MM.1S (cell line): ENCODE measurements at regions not wholly inside any gene's neighbourhood (a gene's known extent, or its start where the extent isn't known, plus 50 kb on each side); places are given as distances from the start of the nearest gene placed in this dataset.

ENCODE experiments used
- EZH2 ChIP-seq: fragments of 300-600 bp; sonication (generic); optimal IDR thresholded peaks from 2 replicates; pipeline ENCODE3; 2017; ENCODE audit warnings: low read depth, mild to moderate bottlenecking, antibody characterized with exemption, low read length, mixed read lengths
- EZH2phosphoT487 ChIP-seq: fragments of 300-600 bp; sonication (generic); IDR thresholded peaks from 2 replicates; pipeline ENCODE4 v1.6.1; 2018; ENCODE audit warnings: antibody characterized with exemption, low read length
- TF ChIP-seq, protein P1 (sequence below): fragments of 300-600 bp; sonication (generic); IDR thresholded peaks from 2 replicates; pipeline ENCODE4 v1.5.1; 2016; ENCODE audit warnings: antibody characterized with exemption, low read length, mixed read lengths

- TF ChIP-seq EZH2 (no peak), EZH2phosphoT487 (no peak)
- TF ChIP-seq, protein P1, sequence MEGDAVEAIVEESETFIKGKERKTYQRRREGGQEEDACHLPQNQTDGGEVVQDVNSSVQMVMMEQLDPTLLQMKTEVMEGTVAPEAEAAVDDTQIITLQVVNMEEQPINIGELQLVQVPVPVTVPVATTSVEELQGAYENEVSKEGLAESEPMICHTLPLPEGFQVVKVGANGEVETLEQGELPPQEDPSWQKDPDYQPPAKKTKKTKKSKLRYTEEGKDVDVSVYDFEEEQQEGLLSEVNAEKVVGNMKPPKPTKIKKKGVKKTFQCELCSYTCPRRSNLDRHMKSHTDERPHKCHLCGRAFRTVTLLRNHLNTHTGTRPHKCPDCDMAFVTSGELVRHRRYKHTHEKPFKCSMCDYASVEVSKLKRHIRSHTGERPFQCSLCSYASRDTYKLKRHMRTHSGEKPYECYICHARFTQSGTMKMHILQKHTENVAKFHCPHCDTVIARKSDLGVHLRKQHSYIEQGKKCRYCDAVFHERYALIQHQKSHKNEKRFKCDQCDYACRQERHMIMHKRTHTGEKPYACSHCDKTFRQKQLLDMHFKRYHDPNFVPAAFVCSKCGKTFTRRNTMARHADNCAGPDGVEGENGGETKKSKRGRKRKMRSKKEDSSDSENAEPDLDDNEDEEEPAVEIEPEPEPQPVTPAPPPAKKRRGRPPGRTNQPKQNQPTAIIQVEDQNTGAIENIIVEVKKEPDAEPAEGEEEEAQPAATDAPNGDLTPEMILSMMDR = no peak
Observed at GRCh38 chrX:97842468-97843199, 958.9 kb downstream of the RPA4 start.
